ENCODE measurements at regions not wholly inside any gene's neighbourhood (a gene's known extent, or its start where the extent isn't known, plus 50 kb on each side); places are given as distances from the start of the nearest gene placed in this dataset.

- no peak for DNase-seq
- TF ChIP-seq CTCF (IDR thresholded peaks at IDR 0.05 in 4 of 5, conservative IDR thresholded peaks at IDR 0.05 in 1 of 5) (no peak), POLR2A (IDR thresholded peaks at IDR 0.05) (no peak)
- Histone ChIP-seq H3K4me1 (peaks cover 22 to 27% of the 10 kb centered on the region in 2 donors), H3K36me3 (no peaks in the 10 kb centered on the region), H3K27ac (no peak overlapping the region), H3K9me3 (no peaks in the 10 kb centered on the region), H3K27me3 (no peaks in the 10 kb centered on the region), H3K4me3 (no peak overlapping the region)
- in situ Hi-C loops (cut with MboI; ENCODE audit: low sequenced_read_pairs in 4 of 4), result no loop called here
- intact Hi-C loops (cut with DNase I; ENCODE audit: low total_unique reads), result no loop called here
- no peak for ATAC-seq
Measured at GRCh38 chr5:54705994-54706653, 188.6 kb downstream of the SNX18 start.

GRCh38 chr5:54704825-54705224 lies 187.3 kb downstream of the SNX18 start:
- H3K4me3 ChIP-seq, result no peak overlapping the region
- in situ Hi-C loops (cut with MboI; ENCODE audit: low sequenced_read_pairs in 4 of 4) (no loop called here), intact Hi-C loops (cut with DNase I; ENCODE audit: low total_unique reads) (loop anchor here (5.0 kb wide), 1 partner anchor 53 kb away; no protein-coding TSS in a partner anchor)
- no peaks in the 10 kb centered on the region for H3K27me3 ChIP-seq
- ATAC-seq, result peak in 1 of 2 donors; percentile 33
- H3K9me3 ChIP-seq, result no peaks in the 10 kb centered on the region
- TF ChIP-seq CTCF (IDR thresholded peaks at IDR 0.05 in 4 of 5, conservative IDR thresholded peaks at IDR 0.05 in 1 of 5) (no peak), POLR2A (IDR thresholded peaks at IDR 0.05) (no peak)
- H3K4me1 ChIP-seq, result peaks cover 22 to 28% of the 10 kb centered on the region in 2 donors
- H3K27ac ChIP-seq, result no peak overlapping the region
- H3K36me3 ChIP-seq, result no peaks in the 10 kb centered on the region
- no peak for DNase-seq

- H3K27me3 ChIP-seq, result no peaks in the 10 kb centered on the region
- ATAC-seq (no peak), DNase-seq (no peak)
- intact Hi-C loops (cut with DNase I; ENCODE audit: low total_unique reads) (loop anchor here (5.0 kb wide), 1 partner anchor 52 kb away; no protein-coding TSS in a partner anchor), in situ Hi-C loops (cut with MboI; ENCODE audit: low sequenced_read_pairs in 4 of 4) (no loop called here)
- peaks cover 22 to 28% of the 10 kb centered on the region in 2 donors for H3K4me1 ChIP-seq
- no peaks in the 10 kb centered on the region for H3K9me3 ChIP-seq
- no peak overlapping the region for H3K27ac ChIP-seq
- no peak overlapping the region for H3K4me3 ChIP-seq
- TF ChIP-seq CTCF (IDR thresholded peaks at IDR 0.05 in 4 of 5, conservative IDR thresholded peaks at IDR 0.05 in 1 of 5) (no peak), POLR2A (IDR thresholded peaks at IDR 0.05) (no peak)
- no peaks in the 10 kb centered on the region for H3K36me3 ChIP-seq
Measured at GRCh38 chr5:54704333-54704732, 186.8 kb downstream of the SNX18 start.

- Histone ChIP-seq H3K4me3 (no peak overlapping the region), H3K4me1 (peaks cover 22 to 28% of the 10 kb centered on the region in 2 donors), H3K27me3 (no peaks in the 10 kb centered on the region), H3K27ac (peak overlapping the region in 2 of 4 donors; percentile 27 to 39), H3K36me3 (no peaks in the 10 kb centered on the region), H3K9me3 (no peaks in the 10 kb centered on the region)
- ATAC-seq (peak in 1 of 2 donors; percentile 41), DNase-seq (no peak)
- no peak for TF ChIP-seq POLR2A (IDR thresholded peaks at IDR 0.05)
- no peak for TF ChIP-seq CTCF (IDR thresholded peaks at IDR 0.05 in 4 of 5, conservative IDR thresholded peaks at IDR 0.05 in 1 of 5)
- in situ Hi-C loops (cut with MboI; ENCODE audit: low sequenced_read_pairs in 4 of 4) (no loop called here), intact Hi-C loops (cut with DNase I; ENCODE audit: low total_unique reads) (loop anchor here (5.0 kb wide), 1 partner anchor 51 kb away; no protein-coding TSS in a partner anchor)
Measured at GRCh38 chr5:54703565-54704255, 186.2 kb downstream of the SNX18 start.
